ENCODE measurements at regions not wholly inside any gene's neighbourhood (a gene's known extent, or its start where the extent isn't known, plus 50 kb on each side); places are given as distances from the start of the nearest gene placed in this dataset.

GRCh38 chr3:44033123-44033522, 208.6 kb upstream of the TOPAZ1 start:
- TF ChIP-seq CTCF (IDR thresholded peaks at IDR 0.05): no peak
- H3K4me1 ChIP-seq: no peaks in the 10 kb centered on the region
- no peak for DNase-seq
- no peaks in the 10 kb centered on the region for H3K9me3 ChIP-seq
- no peaks in the 10 kb centered on the region for H3K36me3 ChIP-seq
- no peak overlapping the region for H3K9ac ChIP-seq (ENCODE audit: low read depth in 2 of 2, low read length in 2 of 2)
- H3K27me3 ChIP-seq: no peaks in the 10 kb centered on the region
- H3K27ac ChIP-seq: no peak overlapping the region
- intact Hi-C loops (cut with DNase I): no loop called here
- H3K4me3 ChIP-seq: no peak overlapping the region

- Histone ChIP-seq H3K9me3 (no peaks in the 10 kb centered on the region), H3K27me3 (no peaks in the 10 kb centered on the region), H3K27ac (no peak overlapping the region), H3K4me3 (no peak overlapping the region), H3K36me3 (no peaks in the 10 kb centered on the region), H3K4me1 (no peaks in the 10 kb centered on the region), H3K9ac (ENCODE audit: low read depth in 2 of 2, low read length in 2 of 2) (no peak overlapping the region)
- intact Hi-C loops (cut with DNase I): no loop called here
- no peak for TF ChIP-seq CTCF (IDR thresholded peaks at IDR 0.05)
- DNase-seq: no peak
These were observed 204.8 kb upstream of the TOPAZ1 start for GRCh38 chr3:44036850-44037249.

- Histone ChIP-seq H3K9me3 (no peaks in the 10 kb centered on the region), H3K4me3 (no peak overlapping the region), H3K36me3 (no peaks in the 10 kb centered on the region), H3K9ac (ENCODE audit: low read depth in 2 of 2, low read length in 2 of 2) (no peak overlapping the region), H3K27me3 (no peaks in the 10 kb centered on the region), H3K27ac (no peak overlapping the region), H3K4me1 (no peaks in the 10 kb centered on the region)
- TF ChIP-seq CTCF (IDR thresholded peaks at IDR 0.05): no peak
- DNase-seq: no peak
- intact Hi-C loops (cut with DNase I): no loop called here
These were observed 202.7 kb upstream of the TOPAZ1 start for GRCh38 chr3:44039006-44039405.

- TF ChIP-seq CTCF (IDR thresholded peaks at IDR 0.05): no peak
- H3K36me3 ChIP-seq: no peaks in the 10 kb centered on the region
- H3K4me3 ChIP-seq: no peak overlapping the region
- no peak for DNase-seq
- no peaks in the 10 kb centered on the region for H3K4me1 ChIP-seq
- H3K27ac ChIP-seq: no peak overlapping the region
- intact Hi-C loops (cut with DNase I): no loop called here
- no peaks in the 10 kb centered on the region for H3K27me3 ChIP-seq
- no peak overlapping the region for H3K9ac ChIP-seq (ENCODE audit: low read depth in 2 of 2, low read length in 2 of 2)
- no peaks in the 10 kb centered on the region for H3K9me3 ChIP-seq
These were observed 200.0 kb upstream of the TOPAZ1 start for GRCh38 chr3:44041726-44042125.

GRCh38 chr3:44042772-44043171, 198.9 kb upstream of the TOPAZ1 start:
- Histone ChIP-seq H3K27me3 (no peaks in the 10 kb centered on the region), H3K9ac (ENCODE audit: low read depth in 2 of 2, low read length in 2 of 2) (no peak overlapping the region)
- no peak for TF ChIP-seq CTCF (IDR thresholded peaks at IDR 0.05)

More at GRCh38 chr3:44042772-44043171, 198.9 kb upstream of the TOPAZ1 start:
- Histone ChIP-seq H3K9me3 (no peaks in the 10 kb centered on the region), H3K27ac (no peak overlapping the region), H3K36me3 (no peaks in the 10 kb centered on the region), H3K4me1 (no peaks in the 10 kb centered on the region), H3K4me3 (no peak overlapping the region)
- intact Hi-C loops (cut with DNase I): no loop called here
- no peak for DNase-seq

Measured in colonic mucosa (tissue), 4 donors.